ENCODE measurements at regions not wholly inside any gene's neighbourhood (a gene's known extent, or its start where the extent isn't known, plus 50 kb on each side); places are given as distances from the start of the nearest gene placed in this dataset.
"Not testable (repeated sequence)": the region's sequence is repeated elsewhere in the genome, so short reads cannot be mapped to it uniquely, and the experiment has no call there.

DNA sequence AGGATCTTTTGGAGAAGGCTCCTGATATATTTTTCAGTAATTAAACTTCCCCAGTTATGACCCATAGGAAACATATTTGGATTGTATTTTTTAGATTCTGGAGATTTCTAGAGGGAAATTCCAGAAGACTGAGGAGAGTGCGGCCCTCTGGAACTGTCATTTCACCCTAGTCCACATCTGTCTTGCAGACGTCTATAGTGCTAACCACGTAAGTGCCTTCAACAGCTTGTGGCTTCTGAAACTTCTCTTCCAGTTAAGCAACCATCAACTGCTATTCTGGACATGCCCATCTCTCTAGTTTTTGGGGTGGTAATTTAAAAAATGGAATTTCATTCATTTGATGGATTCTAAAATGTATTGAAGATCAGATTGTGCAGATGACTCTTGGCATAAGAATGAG is 1098.8 kb downstream of the TMEM121 start (continued):
- no peak for TF ChIP-seq HDAC6 (IDR thresholded peaks at IDR 0.05; ENCODE audit: low read depth, low read length)

DNA sequence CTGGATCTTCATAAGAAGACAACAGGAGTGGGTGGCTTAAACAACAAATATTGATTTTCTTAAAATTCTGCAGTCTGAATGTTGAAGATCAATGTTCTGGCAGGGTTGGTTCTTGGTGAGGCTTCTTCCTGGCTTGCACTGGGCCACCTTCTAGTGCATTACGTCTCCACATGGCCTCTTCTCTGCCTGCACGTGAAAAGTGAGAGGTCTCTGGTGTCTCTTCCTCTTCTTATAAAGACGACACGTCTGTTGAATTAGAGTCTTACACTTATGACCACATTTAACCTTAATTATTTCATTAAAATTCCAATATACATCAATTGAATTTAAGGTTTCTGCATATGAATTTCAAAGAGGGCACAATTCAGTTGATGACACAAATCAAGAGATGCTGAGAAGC is 1100.1 kb downstream of the TMEM121 start:
- H3K27ac ChIP-seq (ENCODE audit: low read depth, low read length); H2BK12ac ChIP-seq (ENCODE audit: low read depth, low read length); POLR2A ChIA-PET (ENCODE audit: partially characterized antibody); H2AK5ac ChIP-seq (ENCODE audit: low read depth, low read length); H3K4me3 ChIP-seq (ENCODE audit: extremely low read depth in 1 of 4, insufficient read depth in 2 of 4, low read depth in 3 of 4, low read length in 4 of 4); H3K23ac ChIP-seq (ENCODE audit: insufficient read length); H2AFZ ChIP-seq (ENCODE audit: low read length); H3K4me2 ChIP-seq (ENCODE audit: insufficient read depth in 1 of 2, low read depth in 2 of 2, low read length in 2 of 2); H3K27me3 ChIP-seq (replicated peaks in 1 of 4; ENCODE audit: control insufficient read depth in 3 of 4, extremely low read depth in 1 of 4, insufficient read depth in 3 of 4, low read length in 3 of 4); H3K79me2 ChIP-seq (ENCODE audit: control insufficient read depth in 1 of 2, insufficient read depth in 2 of 2, low read length in 2 of 2); H3K18ac ChIP-seq (ENCODE audit: extremely low read depth, low read length); H2BK15ac ChIP-seq (ENCODE audit: low read length); FAIRE-seq; H2BK20ac ChIP-seq (ENCODE audit: low read length); H3K9ac ChIP-seq (replicated peaks in 1 of 4; ENCODE audit: extremely low read depth in 1 of 4, low read depth in 3 of 4, low read length in 3 of 4); H3K36me3 ChIP-seq (ENCODE audit: control insufficient read depth in 2 of 4, insufficient read depth in 4 of 4, low read length in 3 of 4); H4K20me1 ChIP-seq (replicated peaks in 1 of 2; ENCODE audit: control insufficient read depth in 1 of 2, insufficient read depth in 2 of 2, low read length in 2 of 2); H3K23me2 ChIP-seq (ENCODE audit: low read depth, low read length); DNase-seq (ENCODE audit: low read depth in 1 of 2, low spot score in 2 of 2); H3K79me1 ChIP-seq (ENCODE audit: low read depth, low read length); H3K4me1 ChIP-seq (replicated peaks in 1 of 4; ENCODE audit: control insufficient read depth in 3 of 4, insufficient read depth in 4 of 4, low read length in 3 of 4); H4K8ac ChIP-seq (ENCODE audit: extremely low read depth, insufficient read depth, low read length); H3K56ac ChIP-seq (replicated peaks; ENCODE audit: insufficient read length, low read depth, low read length); H3K14ac ChIP-seq (ENCODE audit: insufficient read length); H4K91ac ChIP-seq (replicated peaks; ENCODE audit: insufficient read length, low read length); H3K4ac ChIP-seq (replicated peaks; ENCODE audit: insufficient read length, low read depth, low read length); H4K5ac ChIP-seq (ENCODE audit: insufficient read length, low read depth, low read length); H2BK5ac ChIP-seq (ENCODE audit: low read depth, low read length); H2BK120ac ChIP-seq (replicated peaks; ENCODE audit: low read depth, low read length): not testable (repeated sequence)
- peaks cover 58 to 79% of the 10 kb centered on the region in 2 experiments for H3K9me3 ChIP-seq (ENCODE audit: insufficient read depth in 2 of 2, low read depth in 1 of 2, low read length in 1 of 2)
- WGBS, 2 experiments (ENCODE audit: extremely low coverage in 1 of 2, insufficient coverage in 1 of 2, insufficient read length in 1 of 2, insufficient replicate concordance in 2 of 2, low coverage in 1 of 2, low lambda C conversion rate in 2 of 2, missing lambda C conversion rate in 1 of 2) = 40% methylated on average over 4 of the region's 4 CpGs; no CpG with 5 or more reads in 1 of the 2 experiments
- CTCF ChIA-PET (ENCODE audit: partially characterized antibody) = interaction anchor here (1.3 kb wide), 1 partner anchor 8 kb away, joined by 4 read pairs; no protein-coding TSS in a partner anchor

Measured in H1 (cell line).